ENCODE measurements at regions not wholly inside any gene's neighbourhood (a gene's known extent, or its start where the extent isn't known, plus 50 kb on each side); places are given as distances from the start of the nearest gene placed in this dataset.

DNA sequence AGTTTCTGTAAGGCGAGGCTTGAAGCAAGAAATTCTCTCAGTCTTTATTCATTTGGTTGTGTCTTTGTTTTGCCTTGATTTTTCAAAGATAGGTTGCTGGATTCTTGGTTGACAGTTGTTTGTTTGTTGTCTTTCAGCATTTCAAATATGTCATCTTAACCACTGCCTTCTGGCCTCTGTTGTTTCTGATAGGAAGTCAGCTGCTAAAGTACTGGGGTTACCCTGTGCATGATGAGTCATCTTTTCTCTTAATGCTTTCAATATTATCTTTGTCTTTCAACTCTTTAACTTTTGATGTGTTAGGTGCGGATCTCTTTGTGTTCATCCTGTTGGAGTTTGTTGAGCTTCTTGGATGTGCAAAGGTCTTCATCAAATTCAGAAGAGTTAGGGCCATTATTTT is 1571.3 kb downstream of the MAT2B start:
- DNase-seq (ENCODE audit: low read depth in 2 of 2): no peak

DNA sequence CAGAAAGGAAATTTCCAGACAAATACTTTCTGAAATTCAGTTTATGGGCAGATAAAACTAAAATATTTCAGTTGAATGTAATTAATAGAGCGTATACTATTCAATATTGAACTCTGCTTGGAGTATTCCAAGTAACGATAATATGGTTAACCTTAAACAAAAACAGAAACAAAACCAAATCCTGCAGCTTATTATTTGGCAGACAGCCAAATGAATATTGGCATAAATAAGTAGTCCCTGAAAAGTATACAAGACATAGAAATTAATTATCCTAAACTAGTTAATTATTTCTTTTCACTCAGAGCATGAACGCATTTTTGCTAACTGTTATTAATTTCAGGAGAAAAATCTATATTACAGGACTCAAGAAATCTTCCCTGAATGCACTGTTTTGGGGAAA is 1574.0 kb downstream of the MAT2B start:
- DNase-seq (ENCODE audit: low read depth in 2 of 2): no peak

DNA sequence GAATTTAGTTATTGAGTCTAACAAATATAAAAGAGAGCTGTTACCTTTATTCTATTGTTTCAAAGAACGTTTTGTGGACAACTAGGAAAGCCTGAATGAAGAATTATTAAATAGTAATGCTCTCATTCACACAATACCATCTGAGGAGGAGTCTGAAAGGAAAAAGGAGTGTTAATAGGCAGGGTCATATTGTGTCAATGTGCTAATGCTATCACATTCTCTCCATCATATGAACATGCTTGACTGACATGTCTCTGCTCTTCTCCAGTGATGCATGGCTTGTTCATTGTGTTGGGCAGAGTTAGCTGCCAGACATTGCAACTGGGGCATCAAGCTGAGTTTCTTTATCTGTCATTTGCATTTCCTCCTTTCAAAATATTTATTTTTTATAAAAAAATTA is 1578.0 kb downstream of the MAT2B start:
- no peak for DNase-seq (ENCODE audit: low read depth in 2 of 2)

DNA sequence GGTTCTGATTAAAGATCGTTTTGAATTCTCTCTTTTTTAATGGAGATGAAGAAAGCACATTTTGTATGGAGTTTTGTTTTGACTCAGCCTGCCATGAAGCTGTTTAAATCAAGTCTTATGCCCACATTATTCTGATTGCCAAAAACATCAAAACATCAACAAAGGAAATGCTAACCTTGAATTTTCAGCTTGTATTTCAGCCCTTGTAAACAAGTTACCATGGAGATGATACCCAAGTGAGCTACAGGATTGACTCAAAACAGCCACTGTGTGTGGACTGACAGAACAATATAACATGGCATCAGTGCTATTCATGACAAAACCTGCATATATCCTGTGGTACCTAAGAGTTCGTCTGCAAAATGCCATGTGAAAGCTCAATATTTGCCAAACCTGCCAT is 1581.0 kb downstream of the MAT2B start:
- no peak for DNase-seq (ENCODE audit: low read depth in 2 of 2)

DNA sequence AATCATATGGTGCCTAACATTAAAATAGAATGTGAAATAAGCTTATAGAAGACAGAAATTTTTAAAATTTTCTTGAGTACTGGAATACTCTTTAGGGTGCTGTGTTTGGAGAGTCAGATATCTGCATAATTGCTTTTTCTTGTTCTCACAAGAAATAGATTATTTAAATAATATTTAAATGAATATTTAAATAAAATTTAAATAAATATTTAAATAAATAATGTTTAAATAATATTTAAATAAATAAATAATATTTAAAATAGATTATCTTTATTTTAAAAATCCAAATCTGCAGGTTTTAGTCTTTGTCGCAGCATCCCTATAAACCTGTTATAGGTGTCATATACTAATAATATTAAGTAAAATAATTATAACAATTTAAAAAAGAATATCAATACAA is 1589.4 kb downstream of the MAT2B start:
- DNase-seq (ENCODE audit: low read depth in 2 of 2): no peak

DNA sequence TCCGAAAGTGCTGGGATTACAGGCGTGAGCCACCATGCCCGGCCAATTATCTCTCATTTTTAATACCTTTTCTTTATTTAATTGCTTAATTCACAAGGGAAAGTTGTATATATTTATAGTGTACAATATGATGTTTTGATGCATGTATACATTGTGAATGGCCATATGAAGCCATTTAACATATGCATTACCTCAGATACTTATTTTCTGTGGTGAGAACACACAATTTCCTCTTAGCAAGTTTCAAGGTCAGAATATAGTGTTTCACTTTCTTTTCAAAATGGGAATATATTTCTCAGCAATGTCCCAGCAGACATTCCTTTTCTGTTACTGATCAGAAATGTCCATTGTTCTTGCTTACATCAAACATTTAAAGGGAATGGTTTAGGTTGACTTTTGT is 1596.3 kb downstream of the MAT2B start:
- no peak for DNase-seq (ENCODE audit: low read depth in 2 of 2)

DNA sequence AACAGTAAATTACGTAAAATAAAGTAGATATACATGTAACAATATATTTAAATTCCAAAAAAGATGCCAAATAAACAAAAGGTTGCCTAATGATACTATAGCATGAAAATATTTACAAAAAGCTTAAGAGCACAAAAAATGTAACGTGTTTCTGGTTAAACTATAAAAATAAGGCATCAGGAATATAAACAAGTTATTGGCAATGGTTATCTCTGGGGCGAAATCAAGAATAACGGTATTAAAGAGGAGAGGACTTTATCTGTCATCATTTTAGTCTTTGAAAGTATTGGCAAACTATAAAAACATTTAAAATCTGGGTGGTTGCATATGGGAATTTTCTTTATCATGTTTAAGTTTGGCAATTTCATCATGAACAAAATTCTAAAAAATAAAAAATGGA is 1599.2 kb downstream of the MAT2B start:
- DNase-seq (ENCODE audit: low read depth in 2 of 2): no peak

DNA sequence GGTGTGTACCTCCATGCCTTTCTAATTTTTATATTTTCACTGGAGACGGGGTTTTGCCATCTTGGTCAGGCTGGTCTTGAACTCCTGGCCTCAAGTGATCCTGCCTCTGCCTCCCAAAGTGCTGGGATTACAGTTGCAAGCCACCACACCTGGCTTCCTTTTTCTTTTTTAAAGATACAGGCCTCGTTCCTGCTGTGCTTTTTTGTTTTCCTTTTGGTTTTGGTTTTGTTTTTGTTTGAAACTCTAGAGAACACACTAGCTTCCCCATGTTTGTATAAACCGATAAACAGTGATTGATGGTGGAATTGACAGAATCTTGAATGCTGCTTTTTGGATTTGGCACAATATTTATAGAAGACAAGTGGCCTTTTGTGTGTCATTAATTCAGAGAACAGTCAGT is 1603.4 kb downstream of the MAT2B start:
- no peak for DNase-seq (ENCODE audit: low read depth in 2 of 2)

DNA sequence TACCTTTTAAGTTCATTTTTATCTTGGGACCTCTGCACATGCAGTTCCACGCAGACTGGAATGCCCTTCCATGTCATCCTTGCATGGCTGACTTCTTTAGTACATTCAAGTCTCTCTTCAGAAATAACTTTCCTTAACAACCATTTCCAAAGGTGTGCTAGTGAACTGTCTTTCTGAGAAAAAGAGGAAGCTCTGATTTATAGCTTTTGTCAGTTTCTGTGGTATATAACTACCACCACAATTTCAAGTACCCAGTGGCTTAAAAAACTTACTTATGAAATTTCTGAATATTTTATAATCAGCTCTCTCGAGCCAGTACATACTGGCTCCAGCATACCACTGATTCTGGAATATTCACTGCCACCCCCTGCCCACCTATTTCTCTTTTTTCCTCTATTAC is 1613.8 kb downstream of the MAT2B start:
- DNase-seq (ENCODE audit: low read depth in 2 of 2): no peak

DNA sequence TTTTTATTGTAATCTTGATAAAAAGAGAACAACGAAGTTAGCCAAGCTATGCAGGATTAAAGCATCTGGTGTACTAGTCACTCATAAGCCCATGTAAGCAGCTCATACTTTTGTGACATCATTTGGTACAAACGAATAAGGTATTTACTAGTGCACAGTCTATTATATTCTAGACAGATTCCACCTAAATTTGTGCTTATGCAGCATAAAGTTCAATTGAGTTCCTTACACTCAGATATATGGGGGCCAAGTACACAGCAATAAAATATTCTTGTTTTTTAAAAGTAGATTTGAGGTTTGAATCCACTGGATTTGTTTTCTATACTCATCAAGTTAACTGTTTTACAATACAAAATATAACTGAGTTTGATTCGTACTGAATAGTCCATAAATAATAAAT is 1621.2 kb downstream of the MAT2B start:
- no peak for DNase-seq (ENCODE audit: low read depth in 2 of 2)

DNA sequence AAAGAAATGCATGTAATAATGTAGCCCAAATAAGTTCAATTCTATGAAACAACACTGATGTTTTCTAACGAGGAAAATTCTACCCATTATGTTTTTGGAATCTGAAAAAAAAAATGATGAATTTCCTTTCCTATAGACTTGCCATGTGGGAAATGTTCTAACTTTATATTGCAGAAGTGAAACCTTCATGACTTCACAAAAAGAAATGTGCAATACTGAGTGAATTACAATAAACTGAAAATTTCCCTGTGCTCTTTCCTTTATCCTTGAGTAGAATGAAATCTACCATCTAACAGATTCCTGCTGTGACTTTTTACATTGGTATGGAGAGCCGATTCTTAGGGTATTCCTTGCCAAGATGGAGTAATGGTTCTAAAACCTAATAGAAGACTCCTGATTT is 1622.5 kb downstream of the MAT2B start:
- no peak for DNase-seq (ENCODE audit: low read depth in 2 of 2)

DNA sequence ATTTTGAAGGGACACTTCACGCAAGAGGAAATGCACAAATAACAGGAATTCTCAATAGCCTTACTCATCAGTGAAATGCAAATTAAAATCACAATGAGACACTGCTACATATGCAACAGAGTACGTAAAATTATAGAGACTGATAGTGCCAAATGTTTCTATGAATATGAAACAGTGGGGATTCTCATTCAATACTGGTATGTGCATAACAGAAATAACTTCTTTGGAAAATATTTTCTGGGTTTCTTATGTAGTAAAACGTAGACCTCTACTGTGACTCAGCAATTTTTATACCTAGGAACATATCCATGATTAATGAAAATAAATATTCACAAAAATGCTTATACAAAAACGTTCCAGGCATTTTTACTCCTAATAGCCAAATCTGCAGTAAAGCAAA is 1625.2 kb downstream of the MAT2B start:
- DNase-seq (ENCODE audit: low read depth in 2 of 2): no peak

DNA sequence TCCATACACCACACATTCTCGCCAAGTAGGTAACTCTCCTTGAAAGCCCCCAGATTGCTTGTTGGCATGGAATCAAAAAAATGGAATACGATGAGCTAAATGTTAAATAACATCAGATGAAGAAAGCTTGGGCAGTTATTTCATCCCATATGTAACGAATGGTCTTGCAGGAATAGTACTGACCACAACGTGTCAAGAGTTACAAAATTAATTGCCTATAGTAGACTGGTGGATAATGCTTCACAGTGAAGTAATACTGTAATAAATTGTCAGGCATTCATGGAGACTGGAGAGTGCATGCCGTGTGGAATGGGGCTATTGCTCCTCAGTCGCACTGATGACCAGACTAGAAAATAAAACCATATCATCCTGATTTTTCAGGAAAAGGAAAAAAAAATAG is 1628.7 kb downstream of the MAT2B start:
- DNase-seq (ENCODE audit: low read depth in 2 of 2): no peak

DNA sequence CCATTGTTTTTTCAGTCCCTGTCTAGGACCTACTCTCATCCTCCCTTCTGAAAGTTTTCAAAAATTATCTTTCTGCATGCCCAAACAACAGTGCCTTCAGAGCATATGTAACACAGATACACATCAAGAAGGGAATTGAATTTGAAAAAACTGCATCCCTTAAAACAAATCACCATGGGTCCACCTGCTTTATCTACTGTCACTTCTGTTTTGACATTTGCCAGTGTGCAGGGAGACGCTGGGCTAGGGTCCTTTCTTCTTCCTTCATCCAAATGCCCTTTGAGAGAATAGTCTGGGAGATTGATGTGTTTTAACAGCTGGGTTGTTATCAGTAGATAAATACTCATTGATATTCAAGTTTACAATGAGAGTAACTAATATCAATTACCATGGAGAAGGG is 1630.1 kb downstream of the MAT2B start:
- no peak for DNase-seq (ENCODE audit: low read depth in 2 of 2)

DNA sequence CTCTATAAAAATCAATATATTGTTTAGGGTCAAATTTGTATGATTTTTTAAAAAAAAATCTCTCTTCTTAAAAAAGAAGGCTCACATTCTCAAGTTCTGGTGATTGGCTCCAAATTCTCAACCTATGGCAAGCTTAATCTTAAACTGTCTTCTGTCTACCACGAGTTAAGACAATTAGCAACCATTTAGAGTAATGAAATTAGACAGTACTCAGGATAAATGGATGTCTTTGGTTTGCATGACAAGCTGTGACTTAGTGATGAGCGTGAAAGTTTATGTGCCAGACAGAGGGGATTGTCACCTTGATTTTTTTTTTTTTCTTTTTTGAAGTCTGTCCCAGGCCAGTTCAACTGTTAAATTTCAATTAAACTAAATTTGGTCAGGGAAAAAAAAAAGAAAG is 1632.3 kb downstream of the MAT2B start:
- DNase-seq (ENCODE audit: low read depth in 2 of 2): no peak

DNA sequence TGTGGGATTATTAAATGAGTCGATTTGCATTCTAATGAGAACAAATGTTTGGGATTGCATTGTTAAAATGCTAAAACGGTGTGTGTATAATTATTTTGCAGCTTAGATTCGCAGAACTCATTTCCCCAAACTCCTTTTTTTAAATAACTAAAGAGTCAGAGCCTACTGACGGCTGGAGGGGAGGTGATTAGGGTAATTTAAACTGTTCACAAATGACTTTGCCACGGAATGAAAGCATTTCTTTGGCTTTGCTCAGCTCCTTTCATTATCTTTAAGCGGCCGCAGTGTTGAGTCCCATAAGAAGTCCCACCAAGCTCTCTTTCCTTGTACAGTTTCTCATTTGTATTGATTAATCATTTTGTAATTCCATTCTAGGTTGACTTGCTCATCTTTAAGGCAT is 1632.8 kb downstream of the MAT2B start:
- DNase-seq (ENCODE audit: low read depth in 2 of 2): no peak

DNA sequence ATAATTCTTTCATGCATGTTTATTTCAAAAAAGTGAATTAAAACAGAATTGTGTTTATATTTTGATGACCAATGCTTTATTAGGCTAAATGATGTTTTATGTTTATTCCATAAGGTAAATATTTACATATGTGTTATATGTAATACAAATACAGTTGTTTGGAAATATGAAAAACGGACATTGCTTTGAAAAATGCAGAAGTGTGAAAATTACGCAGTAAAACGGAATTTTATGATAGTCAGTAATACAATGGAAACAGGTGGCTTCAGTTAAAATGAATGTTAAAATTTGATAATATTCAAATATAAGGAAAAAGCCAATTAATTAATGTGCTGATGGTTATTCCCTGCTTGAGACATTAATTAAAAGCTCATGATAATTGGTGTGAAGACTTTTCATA is 1633.8 kb downstream of the MAT2B start:
- no peak for DNase-seq (ENCODE audit: low read depth in 2 of 2)

DNA sequence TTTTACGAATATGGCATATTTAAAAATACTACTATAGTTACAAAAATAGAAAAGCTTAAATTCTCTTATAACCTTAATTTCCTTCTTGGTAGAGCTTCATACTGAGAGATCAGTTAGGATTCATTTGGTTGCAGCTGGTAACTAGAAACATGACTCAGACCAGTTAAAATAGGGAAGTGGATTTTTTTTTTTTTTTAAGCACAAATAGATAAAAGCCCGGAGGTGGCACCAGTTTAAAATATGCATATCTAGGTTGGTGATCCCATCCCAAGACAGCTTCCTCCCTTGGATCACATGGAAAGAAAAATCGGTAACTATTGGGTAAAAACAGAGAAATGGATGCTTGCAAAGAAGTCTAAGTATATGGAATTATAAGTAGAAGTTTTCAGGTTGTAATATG is 1634.3 kb downstream of the MAT2B start:
- no peak for DNase-seq (ENCODE audit: low read depth in 2 of 2)

DNA sequence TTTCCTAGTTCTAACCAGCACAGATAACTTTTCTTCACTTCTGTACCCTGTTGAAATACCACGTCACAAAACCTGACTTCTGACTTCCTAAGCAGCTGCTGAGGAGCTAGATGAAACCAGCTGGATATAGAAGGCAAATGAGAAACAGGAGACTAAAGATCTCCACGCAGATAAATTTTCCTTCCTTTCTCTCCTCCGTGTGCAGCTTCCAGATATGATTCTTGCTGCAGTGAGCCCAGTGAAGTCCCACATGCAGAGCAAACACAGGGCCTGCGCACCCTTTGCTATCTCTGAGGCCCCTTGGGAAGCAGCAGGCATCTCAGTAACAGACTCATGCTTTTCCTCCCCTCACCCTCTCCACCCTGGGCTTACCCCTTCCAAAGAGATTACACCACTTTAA is 1638.3 kb downstream of the MAT2B start:
- DNase-seq (ENCODE audit: low read depth in 2 of 2): no peak

DNA sequence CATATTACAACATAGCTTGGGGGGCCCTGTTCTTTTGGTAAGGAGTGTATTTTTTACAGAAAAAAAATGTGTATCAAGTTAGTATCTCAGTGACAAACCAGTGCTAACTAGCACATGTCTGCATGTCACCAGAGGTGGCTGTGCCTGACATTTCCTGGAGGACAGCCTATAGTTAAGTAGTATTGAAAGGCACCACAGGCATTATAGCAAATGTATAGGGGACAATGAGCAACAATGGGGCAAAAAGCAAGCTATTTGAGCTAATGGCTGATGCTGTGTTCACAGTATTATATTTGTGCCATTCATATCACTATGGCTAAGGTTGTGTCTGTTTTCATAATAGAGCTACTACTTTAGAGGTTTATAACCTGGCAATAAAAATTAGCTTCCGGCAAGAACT is 1644.0 kb downstream of the MAT2B start:
- no peak for DNase-seq (ENCODE audit: low read depth in 2 of 2)

DNA sequence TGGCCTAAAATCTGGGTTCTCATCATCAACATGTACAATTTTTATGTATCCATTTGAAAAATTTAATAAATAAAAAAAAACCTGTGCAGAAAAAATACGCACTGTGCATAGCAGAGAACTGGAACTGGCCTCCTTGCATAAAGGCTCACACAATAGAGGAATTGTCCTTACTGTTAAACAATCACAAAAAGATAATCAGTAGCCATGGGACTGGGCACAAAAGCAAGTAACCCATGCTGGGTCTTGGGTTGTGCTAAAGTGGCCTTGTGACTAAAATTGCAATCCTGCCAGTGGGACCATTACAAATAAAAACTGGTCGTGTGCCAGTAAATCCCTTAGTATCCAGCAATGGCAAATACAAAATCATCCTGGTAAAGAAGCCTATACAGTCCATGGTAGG is 1646.6 kb downstream of the MAT2B start:
- DNase-seq (ENCODE audit: low read depth in 2 of 2): no peak

DNA sequence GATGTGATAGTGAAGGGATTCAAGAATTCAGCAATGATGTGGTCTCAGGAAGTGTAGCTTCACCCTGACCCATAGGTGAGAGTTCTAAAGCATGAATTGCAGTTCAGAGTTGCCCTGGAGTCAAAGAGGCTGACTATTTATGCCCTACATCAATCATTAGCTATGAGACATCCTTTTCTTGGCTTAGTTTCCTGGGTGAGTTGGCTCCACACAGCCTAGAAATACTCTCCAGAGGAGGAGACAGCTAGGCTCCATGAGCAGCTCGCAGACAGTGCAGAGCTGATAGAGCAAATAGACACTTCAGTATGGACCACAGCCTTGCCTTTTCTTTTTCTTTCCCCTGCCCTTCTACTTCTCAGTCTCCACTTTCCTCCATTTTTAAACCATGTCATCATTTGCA is 1651.8 kb downstream of the MAT2B start:
- no peak for DNase-seq (ENCODE audit: low read depth in 2 of 2)

DNA sequence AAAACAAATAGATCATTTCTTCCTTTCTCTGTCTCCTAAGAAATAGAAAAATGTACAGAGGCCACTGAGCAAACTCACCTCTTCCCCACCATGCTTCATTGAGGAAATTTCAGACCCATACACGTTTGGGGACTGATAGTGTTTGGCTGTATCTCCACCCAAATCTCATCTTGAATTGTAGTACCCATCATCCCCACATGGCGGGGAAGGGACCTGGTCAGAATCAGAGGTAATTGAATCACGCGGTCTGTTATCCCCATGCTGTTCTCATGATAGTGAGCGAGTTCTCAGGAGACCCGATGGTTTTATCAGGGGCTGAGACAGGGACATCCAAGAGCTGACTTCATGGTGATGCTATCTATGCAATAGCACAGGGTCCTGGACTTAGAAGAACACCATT is 1655.8 kb downstream of the MAT2B start:
- DNase-seq (ENCODE audit: low read depth in 2 of 2): no peak

DNA sequence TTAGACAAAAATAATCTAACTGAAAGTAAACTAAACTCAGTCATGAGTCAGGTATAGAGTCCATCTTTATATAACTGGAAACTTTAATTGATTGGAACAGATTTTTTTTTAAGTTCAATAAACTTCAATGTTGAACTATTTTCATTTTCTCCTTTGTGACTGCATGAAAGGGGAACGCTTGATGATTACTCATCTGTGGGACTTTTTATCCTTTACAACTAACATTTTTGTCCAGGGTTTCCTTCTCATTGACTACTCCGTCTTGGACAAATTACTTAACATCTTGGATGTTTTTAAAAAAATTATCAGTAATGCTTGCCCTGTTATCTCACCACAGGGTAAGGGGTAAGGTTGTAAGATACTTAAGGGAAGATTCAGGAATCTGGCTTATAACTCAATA is 1658.4 kb downstream of the MAT2B start:
- DNase-seq (ENCODE audit: low read depth in 2 of 2): no peak

DNA sequence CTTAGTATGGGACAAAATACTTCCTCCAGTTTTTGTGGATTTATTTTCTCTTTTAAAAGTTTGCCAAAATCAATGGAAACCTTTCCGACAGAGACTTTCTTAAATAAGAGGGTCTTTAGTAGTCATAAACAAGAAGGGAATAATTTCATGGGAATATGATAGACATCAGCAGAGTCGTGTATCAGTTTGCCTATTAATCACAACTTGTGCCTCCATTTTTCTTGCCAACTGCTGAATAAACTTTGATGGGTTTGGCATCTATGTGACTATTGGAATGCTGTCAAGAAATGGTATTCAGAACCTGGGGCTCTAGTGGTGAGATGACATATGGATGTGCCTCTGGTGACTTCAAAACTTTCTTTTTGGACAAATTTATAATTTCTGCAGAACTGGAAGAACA is 1668.2 kb downstream of the MAT2B start:
- no peak for DNase-seq (ENCODE audit: low read depth in 2 of 2)
